IPS DF 19.7 (cell line): ENCODE measurements at regions not wholly inside any gene's neighbourhood (a gene's known extent, or its start where the extent isn't known, plus 50 kb on each side); places are given as distances from the start of the nearest gene placed in this dataset.

Experiments used
- DNase-seq: peaks from one replicate; pipeline ENCODE4 v3.0.0-alpha.2; 2013; ENCODE audit warnings: low read depth, low spot score

DNA sequence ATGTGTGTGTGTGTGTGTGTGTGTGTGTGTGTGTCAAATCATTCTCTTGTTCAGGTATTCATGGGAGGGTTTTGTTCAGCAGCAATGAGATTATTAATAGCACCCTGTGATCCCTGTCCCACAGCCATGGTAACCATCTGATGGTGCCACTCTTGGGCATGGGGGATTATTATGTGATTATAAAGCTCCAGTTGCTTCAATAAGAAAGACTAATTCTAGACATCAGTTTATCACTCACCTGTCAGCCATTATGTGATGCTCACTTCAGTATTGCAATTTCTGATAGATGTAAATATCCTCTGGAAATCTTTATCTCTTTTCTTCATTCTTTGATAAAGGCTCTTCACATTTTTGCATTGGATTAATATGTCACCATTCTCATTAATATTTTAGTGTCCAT lies 145.9 kb upstream of the POU1F1 start:
- no peak for DNase-seq

DNA sequence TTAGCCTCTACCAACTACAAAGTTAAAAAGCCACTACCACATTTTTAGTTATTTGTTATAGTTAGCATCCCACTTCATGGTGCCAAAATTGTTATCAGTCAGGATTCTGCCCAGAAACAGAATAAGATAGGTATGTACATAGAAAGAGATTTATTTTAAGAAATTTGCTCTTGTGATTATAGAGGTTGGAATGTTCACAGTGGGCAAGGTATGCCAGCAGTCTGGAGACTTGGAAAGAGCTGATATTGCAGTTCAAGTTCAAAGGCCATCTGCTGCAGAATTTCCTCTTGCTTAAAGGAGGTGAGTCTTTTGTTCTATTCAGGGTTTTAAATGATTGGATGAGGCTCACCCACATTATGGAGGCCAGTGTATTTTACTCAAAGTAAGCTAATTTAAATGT lies 143.8 kb upstream of the POU1F1 start:
- no peak for DNase-seq

DNA sequence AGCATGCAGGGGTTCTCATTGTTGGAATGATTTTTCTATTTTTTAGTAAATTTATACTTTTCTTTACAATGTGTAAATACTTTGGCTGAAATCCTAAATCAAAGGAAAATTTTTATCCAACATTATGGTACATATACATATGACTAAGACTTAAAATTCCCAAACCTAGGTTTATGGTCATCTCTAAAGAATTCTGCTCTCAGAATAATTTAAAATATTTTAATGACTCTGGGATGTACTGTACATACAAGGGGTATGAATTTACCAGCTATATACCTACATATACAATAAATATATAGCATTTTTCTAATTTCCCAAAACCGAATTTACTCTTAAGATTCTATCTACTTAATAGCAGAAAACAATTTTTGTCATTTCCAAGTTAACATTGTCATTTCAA lies 137.9 kb upstream of the POU1F1 start:
- no peak for DNase-seq

DNA sequence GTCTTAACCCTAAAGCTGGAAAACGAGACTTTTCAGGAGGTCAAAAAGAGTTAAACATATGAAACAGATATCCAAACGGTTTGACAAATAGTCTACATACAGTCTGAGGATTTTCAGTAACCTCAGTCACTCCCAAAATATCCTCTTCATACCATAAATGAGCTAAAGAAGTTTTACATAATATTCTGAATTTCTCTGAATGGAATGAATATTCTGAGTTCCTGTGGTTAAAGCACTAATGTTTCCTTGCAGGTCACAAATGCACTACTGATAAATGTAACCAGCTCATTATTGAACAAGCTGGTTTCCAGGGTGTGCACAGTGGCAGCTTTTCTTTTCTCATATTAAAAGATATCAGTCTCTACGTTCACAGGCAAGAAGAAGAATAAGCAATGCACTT lies 137.4 kb upstream of the POU1F1 start:
- DNase-seq = no peak

DNA sequence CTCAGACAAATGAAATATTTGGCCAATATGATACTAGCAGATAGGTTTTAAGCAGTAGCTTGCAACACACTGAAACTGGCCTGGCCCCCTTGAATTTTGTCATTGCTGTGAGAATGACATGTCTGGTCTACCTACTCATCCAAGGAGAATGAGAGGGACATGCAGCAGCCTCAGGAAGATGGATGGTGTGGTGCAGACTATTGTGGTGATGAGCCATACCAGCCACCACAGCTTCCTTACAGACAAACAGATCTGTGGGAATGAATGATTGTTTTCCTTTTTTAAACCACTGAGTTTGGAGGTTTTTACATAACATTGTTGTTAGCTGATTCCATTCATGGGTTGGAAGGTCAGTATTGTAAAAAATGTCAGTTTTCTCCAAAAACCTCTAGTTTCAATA lies 133.7 kb upstream of the POU1F1 start:
- no peak for DNase-seq

DNA sequence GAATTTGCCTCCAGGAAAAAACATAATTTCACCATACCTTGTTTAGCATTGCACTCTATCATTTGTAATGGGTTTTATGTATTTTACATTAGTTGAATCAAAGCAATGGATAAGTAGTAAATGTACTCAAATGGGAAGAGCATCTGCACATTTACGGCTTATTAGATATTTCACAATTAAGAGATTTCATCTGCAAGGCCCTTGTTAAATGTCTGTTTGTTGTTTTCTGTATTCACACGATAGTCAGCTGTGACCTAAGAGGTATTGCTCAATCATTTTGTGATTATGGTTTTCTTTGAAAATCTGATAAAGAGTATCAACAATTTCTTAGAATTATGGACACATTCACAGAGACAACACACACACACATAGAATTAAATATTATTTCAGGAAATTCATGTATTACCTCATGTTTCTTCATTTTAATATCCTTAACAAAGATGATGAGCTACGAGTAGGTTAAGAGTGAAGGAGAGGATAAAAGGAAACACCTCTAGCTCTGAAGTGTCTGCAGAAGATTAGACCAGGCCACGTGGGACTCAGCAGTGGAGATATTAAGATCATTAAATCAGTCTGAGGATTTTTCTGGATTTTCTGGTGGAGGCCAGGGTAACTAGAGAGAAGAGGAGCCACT lies 121.9 kb upstream of the POU1F1 start:
- DNase-seq = no peak

DNA sequence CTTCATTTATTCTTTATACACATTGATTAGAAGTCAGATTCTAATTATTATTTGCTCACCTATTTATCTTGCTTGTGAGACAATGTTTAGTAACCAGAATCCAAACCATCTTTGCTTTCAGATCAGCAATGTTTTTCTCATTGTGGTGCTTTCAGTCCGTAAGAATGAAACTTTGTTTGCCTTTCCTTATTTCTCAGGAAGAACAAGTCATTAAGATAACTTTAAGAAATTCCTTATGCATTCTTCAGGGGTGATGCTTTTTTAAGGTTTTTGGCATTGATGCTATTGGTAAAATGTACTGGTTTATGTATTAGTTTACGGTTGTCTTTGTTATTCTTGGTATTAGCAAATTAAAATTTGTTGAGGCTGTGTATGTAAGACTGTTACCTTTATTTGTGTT lies 120.8 kb upstream of the POU1F1 start:
- no peak for DNase-seq

DNA sequence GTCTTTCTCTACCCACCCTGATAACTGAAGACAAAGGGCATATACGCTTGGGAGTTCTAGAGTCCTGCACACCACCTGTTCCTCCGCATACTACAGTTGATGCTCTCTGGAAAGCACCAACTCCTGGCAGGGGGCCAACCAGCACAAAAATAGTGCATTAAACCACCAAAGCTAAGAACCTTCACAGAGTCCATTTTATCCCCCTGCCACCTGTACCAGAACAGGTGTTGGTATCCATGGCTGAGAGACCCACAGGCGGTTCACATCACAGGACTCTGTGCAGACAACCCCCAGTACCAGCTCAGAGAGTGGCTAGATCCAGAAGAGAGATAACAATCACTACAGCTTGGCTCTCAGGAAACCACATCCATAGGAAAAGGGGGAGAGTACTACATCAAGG lies 114.4 kb upstream of the POU1F1 start:
- no peak for DNase-seq

DNA sequence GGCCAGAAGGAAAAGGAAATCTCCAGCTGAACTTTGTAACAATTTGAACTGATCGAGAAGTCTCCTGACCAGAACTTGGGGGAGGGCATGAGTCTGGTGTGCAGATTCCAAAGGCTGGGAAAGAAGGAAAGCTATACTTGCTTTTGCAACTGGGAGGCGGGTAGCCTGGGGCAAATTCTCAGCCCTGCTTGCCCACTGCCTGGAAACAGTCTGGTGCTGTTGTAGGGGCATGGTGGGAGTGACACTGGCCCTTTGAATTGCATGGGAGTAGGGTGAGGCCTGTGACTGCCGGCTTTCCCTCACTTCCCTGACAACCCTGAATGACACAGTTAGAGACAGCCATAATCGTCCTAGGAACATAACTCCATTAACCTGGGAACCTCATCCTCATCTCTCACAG lies 114.0 kb upstream of the POU1F1 start:
- no peak for DNase-seq

DNA sequence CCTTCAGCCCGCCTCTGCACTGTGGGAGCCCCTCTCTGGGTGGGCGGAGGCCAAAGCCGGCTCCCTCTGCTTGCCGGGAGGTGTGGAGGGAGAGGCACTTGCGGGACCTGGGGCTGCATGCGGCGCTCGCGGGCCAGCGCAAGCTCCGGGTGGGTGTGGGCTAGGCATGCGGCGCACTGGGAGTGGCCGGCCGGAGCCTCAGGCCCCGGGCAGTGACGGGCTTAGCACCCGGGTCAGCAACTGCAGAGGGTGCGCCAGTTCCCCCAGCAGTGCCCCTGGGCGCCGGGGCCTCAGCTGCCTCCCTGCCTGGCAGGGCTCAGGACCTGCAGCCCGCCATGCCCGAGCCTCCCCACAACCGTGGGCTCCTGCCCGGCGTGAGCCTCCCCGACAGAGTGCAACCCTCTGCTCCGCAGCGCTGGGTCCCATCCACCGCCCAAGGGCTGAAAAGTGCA lies 98.9 kb upstream of the POU1F1 start:
- no peak for DNase-seq

DNA sequence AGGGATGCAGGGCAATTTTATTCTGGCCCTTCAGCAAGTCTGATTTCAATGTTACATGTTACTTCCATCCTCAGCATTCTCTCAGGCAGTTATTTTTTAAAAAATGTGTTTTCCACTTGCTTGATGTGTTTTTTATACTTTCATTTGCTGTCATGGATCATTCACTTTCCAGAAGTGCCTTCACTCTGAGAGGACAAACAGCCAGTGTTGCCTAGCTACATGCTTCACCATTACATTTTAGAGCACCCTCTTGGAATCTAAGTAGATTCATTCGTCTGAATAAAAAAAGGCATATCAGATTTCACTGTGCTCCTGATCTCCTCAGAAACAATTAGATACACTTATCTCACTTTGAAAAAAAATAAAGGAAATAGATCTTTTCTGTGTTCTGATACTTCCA lies 93.6 kb upstream of the POU1F1 start:
- no peak for DNase-seq

DNA sequence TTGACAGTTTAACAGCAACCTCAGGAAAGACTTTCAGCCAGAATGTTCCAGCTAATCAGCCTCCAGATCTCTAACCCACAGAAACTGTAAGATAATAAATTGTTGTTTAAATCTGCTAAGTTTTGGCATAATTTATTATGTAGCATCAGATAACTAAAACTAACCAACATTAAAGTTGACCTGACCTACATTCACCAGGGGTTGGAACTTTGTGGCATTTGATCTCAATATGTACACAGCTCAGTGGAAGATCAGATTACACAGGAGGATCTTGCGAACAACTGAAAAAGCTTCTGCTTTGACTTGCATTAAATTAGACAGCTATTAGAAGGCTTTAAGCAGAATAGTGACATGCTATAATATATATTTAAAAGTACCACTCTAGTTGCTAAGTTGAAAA lies 91.4 kb upstream of the POU1F1 start:
- DNase-seq = no peak

DNA sequence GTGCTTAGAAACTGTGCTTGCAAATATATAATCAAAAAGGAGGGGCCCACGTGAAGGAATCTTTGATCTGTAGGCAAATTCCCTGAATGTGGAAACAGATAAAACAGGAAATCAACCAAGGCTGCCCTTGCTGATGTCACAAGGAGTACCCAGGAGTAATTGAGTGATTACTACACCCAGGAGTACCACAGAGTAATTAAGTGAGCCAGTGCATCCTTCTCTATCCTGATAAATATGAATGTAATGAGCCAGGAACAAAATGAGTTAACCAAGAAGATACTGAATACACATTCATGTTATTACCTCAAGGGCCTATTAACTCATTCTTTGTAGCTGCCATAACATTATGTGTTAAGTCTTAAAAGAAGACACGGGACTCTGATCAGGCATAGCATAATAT lies 87.3 kb upstream of the POU1F1 start:
- DNase-seq = no peak

DNA sequence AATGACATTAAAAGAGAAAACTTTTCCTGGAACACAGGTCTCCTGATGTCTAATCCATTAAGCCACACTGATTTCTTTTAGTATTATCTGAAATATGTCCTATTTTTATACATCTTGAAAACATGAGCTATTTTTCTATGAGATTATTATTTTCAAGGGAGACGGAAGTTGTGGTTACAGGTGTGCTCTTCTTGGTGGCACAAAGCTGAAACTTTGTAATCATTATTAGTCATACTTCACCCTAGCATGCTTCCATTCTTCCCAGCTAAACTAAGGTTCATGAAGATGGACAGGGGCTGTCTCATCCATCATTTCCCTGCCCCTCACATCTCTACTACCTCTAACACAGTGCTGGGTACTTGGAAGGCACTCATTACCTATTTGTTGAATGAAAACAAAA lies 85.6 kb upstream of the POU1F1 start:
- DNase-seq = no peak

DNA sequence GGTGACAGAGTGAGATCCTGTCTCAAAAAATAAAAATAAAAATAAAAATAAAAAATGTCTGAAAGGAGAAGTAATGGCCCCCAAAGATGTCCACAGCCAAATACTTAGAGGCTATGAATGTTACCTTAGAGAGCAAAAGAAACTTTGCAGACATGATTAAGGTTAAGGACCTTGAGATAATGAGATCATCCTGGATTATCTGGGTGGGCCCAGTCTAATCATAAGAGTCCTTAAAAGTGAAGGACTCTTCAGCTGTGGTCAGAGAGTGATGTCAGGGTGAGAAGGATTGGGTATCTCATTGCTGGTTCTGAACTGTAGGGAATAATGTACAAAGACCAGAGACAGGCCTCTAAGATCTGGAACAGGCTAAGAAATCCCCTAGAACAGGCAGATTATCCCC lies 84.9 kb upstream of the POU1F1 start:
- no peak for DNase-seq

DNA sequence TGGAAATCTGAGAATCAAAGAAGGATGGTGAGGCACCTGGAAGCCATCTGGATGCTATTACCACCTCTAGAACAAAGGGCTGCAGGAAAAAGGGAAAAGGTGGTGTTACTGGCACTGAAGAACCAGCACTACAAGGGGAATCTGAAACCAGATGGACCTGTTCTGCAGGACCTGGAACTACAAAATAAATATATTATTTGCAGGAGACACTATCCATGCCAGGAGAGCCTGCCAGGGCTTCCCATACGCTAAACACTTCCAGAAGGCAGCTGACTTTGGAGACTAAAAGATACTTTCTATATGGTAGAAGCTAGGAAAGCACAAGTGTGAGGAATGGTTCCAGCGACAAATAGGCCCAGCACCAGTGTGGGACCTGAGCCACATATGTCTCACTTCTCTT lies 83.4 kb upstream of the POU1F1 start:
- no peak for DNase-seq

DNA sequence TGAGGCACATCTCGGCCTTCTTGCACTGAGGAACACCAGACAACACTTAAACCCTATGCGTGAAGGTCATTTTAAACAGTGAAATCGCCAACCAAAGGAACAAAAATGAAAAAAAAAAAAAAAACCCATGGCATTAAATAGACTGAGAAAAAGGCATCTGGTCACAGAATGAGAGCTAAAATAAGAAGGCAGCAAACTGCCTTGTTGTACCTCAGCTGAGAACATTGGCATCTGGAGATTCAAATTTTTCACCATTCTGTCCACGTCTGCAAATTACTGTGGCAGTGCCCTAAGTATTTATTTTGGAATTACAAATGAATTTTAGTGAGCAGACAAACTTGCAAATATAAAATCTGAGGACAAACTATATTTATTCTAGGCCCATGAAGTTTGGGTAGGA lies 82.6 kb upstream of the POU1F1 start:
- DNase-seq = no peak

DNA sequence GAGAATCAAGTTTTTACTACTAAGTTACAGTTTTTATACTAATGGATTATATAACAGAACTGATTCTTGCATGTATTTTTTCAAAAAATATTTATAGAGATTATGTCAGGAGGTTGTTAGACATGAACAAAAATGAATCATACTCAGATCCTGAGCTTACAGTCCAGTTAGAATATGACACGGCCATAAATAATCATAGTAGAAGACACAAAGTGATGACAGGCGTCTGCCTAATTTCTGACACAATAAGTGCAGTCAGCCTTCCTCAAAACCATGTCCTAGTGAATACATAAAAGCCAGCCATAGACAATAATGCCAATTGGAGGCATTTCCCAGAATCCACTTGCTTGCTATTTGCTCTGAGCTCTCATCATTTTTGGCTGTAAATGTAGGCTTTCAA lies 81.7 kb upstream of the POU1F1 start:
- DNase-seq = no peak

DNA sequence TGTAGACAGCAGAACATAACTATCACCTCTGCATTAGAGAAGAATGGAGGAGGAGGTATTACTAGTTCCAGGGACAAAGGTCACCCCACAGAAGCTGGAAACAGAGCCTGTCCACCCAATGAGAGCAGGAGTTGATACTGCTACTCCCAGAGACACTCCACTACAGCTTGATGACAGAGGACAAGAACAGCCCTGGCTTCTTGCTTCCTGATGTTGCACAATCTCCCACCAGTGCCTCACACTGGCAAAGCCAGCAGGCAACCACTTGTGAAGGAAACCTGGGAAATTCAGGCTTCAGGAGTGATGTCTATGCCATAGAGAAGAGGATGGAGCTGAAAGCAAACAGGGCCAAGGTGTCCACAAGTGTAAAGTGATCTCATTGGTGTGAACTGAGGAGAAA lies 78.0 kb upstream of the POU1F1 start:
- DNase-seq = no peak

DNA sequence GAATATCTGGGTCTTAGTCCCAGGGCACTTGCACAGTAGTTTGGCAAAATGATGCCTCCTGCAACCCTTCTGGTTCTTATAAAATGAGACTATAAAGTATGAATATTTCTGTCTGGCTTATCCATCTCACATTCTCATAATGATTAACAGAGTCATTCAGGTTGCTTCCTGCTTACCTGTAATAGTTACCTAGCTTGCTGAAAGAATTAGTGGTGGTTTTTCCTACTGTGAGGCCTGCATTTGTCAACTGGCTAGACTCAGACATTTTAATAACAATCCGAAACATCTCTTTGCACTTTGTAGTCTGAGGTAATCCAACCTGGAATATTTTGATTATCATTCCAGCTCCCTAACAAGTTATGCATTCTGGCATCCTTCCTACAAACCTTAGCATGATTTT lies 75.6 kb upstream of the POU1F1 start:
- DNase-seq = no peak

DNA sequence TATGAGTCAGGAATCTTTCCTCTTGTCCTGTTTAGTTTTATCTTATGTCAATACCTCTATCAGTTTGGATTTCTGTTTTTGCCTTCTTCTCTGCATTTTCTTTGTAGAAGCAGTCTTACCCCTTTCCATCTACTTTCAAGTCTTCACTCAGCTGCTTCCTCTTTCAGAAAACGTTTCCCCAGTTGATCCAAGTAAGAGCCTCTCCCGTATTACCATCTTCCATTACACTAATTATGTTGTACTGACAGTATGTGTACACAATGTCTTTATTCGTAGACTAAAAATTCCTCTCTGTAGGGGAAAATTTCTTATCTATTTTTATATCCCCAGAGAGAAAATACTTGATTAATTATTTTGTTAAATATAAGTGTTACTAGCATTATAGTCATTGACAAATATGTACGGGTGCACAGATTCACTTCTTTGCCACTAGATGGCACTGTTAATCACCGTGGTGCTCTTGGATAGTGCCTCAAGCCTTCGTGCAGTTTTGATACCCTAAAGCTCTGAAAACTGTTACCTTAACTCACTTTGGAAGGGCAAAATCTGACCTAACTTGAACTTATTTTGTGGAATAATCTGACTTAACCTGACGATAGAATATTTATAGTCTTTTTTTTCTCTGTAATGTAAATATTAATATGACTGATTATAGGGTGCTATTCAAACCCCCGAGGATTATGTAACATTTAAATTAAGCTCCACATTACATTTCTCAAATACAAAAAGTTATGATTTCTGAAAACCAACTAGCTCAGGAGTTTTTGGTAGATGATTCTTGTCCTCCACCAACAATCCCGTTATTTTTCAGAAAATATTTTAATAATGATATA lies 74.2 kb upstream of the POU1F1 start:
- no peak for DNase-seq

DNA sequence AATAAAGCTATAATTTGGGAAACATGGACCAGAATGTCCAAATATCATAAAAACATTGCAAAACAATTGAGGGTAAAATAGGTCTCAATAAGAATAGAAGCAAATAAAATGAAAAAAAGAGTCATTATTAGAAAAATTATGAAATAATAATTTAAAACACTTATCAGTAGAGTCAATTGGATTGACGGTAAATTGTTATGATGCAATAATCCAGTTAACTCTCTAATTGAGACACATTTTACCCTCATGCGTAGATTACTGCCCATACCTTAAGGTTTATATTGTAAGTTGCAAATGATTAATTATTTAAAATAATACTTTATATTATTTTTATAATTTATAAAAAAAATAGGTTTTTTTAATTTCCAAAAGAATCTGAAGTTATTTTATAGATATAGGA lies 73.4 kb upstream of the POU1F1 start:
- DNase-seq = no peak

DNA sequence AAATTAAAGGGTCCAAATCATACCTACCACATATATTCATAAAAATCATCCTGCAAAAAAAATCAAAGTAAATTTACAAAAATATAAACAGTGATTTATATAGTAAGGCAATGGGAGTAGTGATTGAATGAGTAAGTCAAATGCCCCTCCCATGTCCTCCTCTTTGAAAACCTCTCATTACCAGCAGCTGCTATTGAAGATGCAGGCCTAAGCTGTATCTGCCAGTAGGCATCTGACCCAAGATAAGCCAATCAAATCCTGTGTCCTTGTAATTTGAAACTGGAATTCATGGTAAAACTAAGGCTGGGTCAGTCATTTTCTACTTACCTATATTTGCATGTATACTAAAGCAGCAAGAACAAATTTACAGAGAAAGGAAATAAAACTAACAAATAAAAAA lies 60.4 kb upstream of the POU1F1 start:
- no peak for DNase-seq

DNA sequence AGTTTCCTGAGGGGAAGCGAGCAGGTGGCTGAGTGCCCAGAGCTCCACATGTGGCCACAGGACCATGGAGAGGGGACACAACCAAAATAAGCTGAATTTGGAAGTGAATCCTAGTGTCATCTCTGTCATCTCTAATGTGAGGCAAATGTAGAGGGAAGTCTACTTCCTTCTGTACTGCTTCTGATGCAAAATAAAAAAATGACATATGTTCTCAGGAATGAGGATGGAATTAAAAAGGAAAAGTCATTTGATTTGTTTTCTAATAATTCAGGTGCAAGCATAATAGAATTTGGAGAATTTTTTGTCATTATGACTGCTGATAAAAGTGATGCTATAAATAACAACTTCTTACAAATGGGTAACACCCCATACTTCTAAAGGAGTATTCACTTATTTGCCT lies 59.5 kb upstream of the POU1F1 start:
- DNase-seq = no peak
